Naive thymus-derived CD4-positive, alpha-beta T cell (primary cell): ENCODE measurements at regions not wholly inside any gene's neighbourhood (a gene's known extent, or its start where the extent isn't known, plus 50 kb on each side); places are given as distances from the start of the nearest gene placed in this dataset.
"Not testable (repeated sequence)": the region's sequence is repeated elsewhere in the genome, so short reads cannot be mapped to it uniquely, and the experiment has no call there.

Source experiments
- ATAC-seq: fragments of 150-1000 bp; cut with Tn5 transposase; 2 replicates; pipeline ENCODE4 v1.10.0; 2021; ENCODE audit warnings: mild to moderate bottlenecking, moderate library complexity
- CTCF ChIA-PET: fragments of 350-600 bp; sonication (Branson Sonifier 250); formaldehyde crosslinking; loops from one replicate; lab custom pipeline; 2021; ENCODE audit warnings: antibody characterized with exemption; lab: Charles Lee
- POLR2A ChIA-PET: fragments of 350-600 bp; sonication (Branson Sonifier 250); formaldehyde crosslinking; loops from one replicate; lab custom pipeline; 2021; ENCODE audit warnings: antibody characterized with exemption, inconsistent platforms; lab: Charles Lee
- DNase-seq, 9 donors: peaks; one replicate each; pipeline versions ENCODE4 v3.0.0 to v3.0.0-alpha.2; 2020 to 2022; ENCODE audit warnings: mixed read lengths in 1 of 9
- H3K27ac ChIP-seq: one replicate; pipeline ENCODE4 v1.7.0; 2013; ENCODE audit warnings: mild to moderate bottlenecking, low read depth, low read length, moderate library complexity
- H3K27me3 ChIP-seq, 2 donors: one replicate each; pipeline ENCODE4 v1.7.0; 2013; ENCODE audit warnings: low read length in 2 of 2, mild to moderate bottlenecking in 2 of 2, moderate library complexity in 2 of 2; ENCODE audit not compliant: control insufficient read depth in 2 of 2, insufficient read depth in 2 of 2
- H3K36me3 ChIP-seq, 3 experiments: 1 replicate in 2 of 3; 2 replicates in 1 of 3; pipeline ENCODE4 v1.7.0; 2013; ENCODE audit warnings: low read length in 3 of 3, mild to moderate bottlenecking in 3 of 3, moderate library complexity in 1 of 3; ENCODE audit not compliant: insufficient read depth in 3 of 3, control insufficient read depth in 2 of 3
- H3K4me1 ChIP-seq, 2 donors: one replicate each; pipeline ENCODE4 v1.7.0; 2013; ENCODE audit warnings: low read length in 2 of 2, mild to moderate bottlenecking in 2 of 2, moderate library complexity in 1 of 2; ENCODE audit not compliant: control insufficient read depth in 2 of 2, insufficient read depth in 2 of 2
- H3K4me3 ChIP-seq: 2 replicates; pipeline ENCODE4 v1.7.0; 2013; ENCODE audit warnings: mild to moderate bottlenecking, low read length
- H3K9me3 ChIP-seq, 3 experiments: 1 replicate in 2 of 3; 2 replicates in 1 of 3; pipeline ENCODE4 v1.7.0; 2013; ENCODE audit warnings: low read length in 3 of 3; ENCODE audit not compliant: control insufficient read depth in 2 of 3
- H3K27ac Mint-ChIP-seq, 9 donors: one replicate each; pipeline ENCODE4 v1.8.0; 2020 to 2022; ENCODE audit warnings: mixed read lengths in 9 of 9, mild to moderate bottlenecking in 8 of 9, moderate library complexity in 5 of 9, inconsistent platforms in 2 of 9
- H3K27me3 Mint-ChIP-seq, 5 donors: one replicate each; pipeline ENCODE4 v1.8.0; 2021 to 2022; ENCODE audit warnings: mixed read lengths in 5 of 5, mild to moderate bottlenecking in 1 of 5
- H3K36me3 Mint-ChIP-seq, 5 donors: one replicate each; pipeline ENCODE4 v1.8.0; 2020 to 2022; ENCODE audit warnings: mixed read lengths in 5 of 5, mild to moderate bottlenecking in 3 of 5, inconsistent platforms in 1 of 5
- H3K4me1 Mint-ChIP-seq, 7 donors: one replicate each; pipeline ENCODE4 v1.8.0; 2020 to 2022; ENCODE audit warnings: mixed read lengths in 7 of 7, mild to moderate bottlenecking in 3 of 7, inconsistent platforms in 1 of 7
- H3K4me3 Mint-ChIP-seq, 10 donors: one replicate each; pipeline ENCODE4 v1.8.0; 2020 to 2022; ENCODE audit warnings: mild to moderate bottlenecking in 10 of 10, mixed read lengths in 10 of 10, moderate library complexity in 6 of 10, inconsistent platforms in 2 of 10
- H3K9me3 Mint-ChIP-seq, 11 donors: one replicate each; pipeline ENCODE4 v1.8.0; 2020 to 2022; ENCODE audit warnings: mixed read lengths in 11 of 11, mild to moderate bottlenecking in 4 of 11, inconsistent platforms in 1 of 11, moderate library complexity in 1 of 11
- intact Hi-C, 2 donors: fragments of 100-400 bp; cut with micrococcal nuclease; formaldehyde crosslinking; loops; one replicate each; pipeline ENCODE4 v1.15.1; 2023

DNA sequence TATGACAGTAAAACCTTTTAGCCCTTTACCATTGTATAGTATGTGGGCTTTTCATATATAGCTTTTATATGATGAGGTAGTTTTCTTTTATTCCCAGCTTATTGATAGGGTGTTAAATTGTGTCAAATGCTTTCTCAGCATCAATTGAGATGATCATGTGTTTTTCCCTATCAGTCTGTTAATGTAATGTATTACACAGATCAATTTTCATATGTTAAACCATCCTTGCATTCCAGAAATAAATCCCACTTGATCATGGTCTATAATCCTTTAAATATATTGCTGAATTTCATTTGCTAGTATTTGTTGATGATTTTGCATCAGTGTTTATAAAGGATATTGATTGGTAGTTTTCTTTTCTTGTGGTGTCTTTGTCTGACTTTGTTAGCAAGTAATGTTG, 603.9 kb downstream of the TRHDE start:
- ATAC-seq (no peak), DNase-seq (no peak)
- Mint-ChIP-seq H3K36me3 (no peaks in the 10 kb centered on the region), H3K9me3 (peaks cover 3 to 43% (median 17%) of the 10 kb centered on the region in 11 donors), H3K27ac (no peak overlapping the region), H3K4me3 (no peak overlapping the region), H3K27me3 (no peaks in the 10 kb centered on the region), H3K4me1 (no peaks in the 10 kb centered on the region)
- Histone ChIP-seq H3K4me1 (no peaks in the 10 kb centered on the region), H3K27ac (no peak overlapping the region), H3K9me3 (peaks cover 0 to 4% (median 0%) of the 10 kb centered on the region in 3 experiments), H3K27me3 (no peaks in the 10 kb centered on the region), H3K4me3 (no peak overlapping the region), H3K36me3 (no peaks in the 10 kb centered on the region)
- CTCF ChIA-PET = no interaction called here
- POLR2A ChIA-PET = no interaction called here
- intact Hi-C loops = no loop called here

- H3K36me3 Mint-ChIP-seq = no peaks in the 10 kb centered on the region
- no peak overlapping the region for H3K27ac Mint-ChIP-seq
- H3K9me3 ChIP-seq = no peaks in the 10 kb centered on the region
- H3K9me3 Mint-ChIP-seq = peaks cover 0 to 2% (median 0%) of the 10 kb centered on the region in 11 donors
- no peak overlapping the region for H3K27ac ChIP-seq
- ATAC-seq (no peak), DNase-seq (no peak)
- no peaks in the 10 kb centered on the region for H3K4me1 ChIP-seq
- no peaks in the 10 kb centered on the region for H3K36me3 ChIP-seq
- H3K4me3 Mint-ChIP-seq = no peak overlapping the region
- no peaks in the 10 kb centered on the region for H3K27me3 Mint-ChIP-seq
- intact Hi-C loops = no loop called here
- CTCF ChIA-PET = no interaction called here
- no peaks in the 10 kb centered on the region for H3K27me3 ChIP-seq
- no peaks in the 10 kb centered on the region for H3K4me1 Mint-ChIP-seq
- POLR2A ChIA-PET = no interaction called here
- H3K4me3 ChIP-seq = no peak overlapping the region
Measured at GRCh38 chr12:72888693-72889092, 616.5 kb downstream of the TRHDE start.

GRCh38 chr12:72889791-72890190, 617.6 kb downstream of the TRHDE start:
- Histone ChIP-seq H3K4me3 (no peak overlapping the region), H3K4me1 (no peaks in the 10 kb centered on the region), H3K27ac (no peak overlapping the region), H3K9me3 (no peaks in the 10 kb centered on the region), H3K36me3 (no peaks in the 10 kb centered on the region), H3K27me3 (no peaks in the 10 kb centered on the region)
- Mint-ChIP-seq H3K4me1 (no peaks in the 10 kb centered on the region), H3K9me3 (peaks cover 0 to 2% (median 0%) of the 10 kb centered on the region in 11 donors), H3K27ac (no peak overlapping the region), H3K4me3 (no peak overlapping the region), H3K27me3 (no peaks in the 10 kb centered on the region), H3K36me3 (no peaks in the 10 kb centered on the region)
- intact Hi-C loops = no loop called here
- ChIA-PET POLR2A (no interaction called here), CTCF (no interaction called here)
- no peak for DNase-seq
- ATAC-seq = no peak

DNA sequence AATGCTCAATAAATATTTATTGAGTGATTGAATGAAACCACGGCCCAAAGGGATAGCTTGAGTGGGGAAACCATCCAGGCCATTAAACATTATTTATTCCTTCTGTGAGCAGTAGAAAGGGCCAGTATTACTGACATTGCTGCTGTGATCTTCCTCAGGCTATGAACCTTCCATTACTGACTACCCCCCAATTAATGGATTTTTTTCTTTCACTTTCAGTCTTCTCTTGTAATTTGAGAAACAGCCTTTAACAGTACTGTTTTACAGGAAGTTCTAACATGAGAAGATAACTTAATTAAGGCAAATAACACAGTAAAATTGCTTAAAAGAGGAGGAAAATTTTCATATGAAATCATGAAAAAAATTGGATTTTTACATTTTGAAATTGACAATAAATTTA, 629.5 kb downstream of the TRHDE start:
- H3K27ac ChIP-seq = no peak overlapping the region
- no peak overlapping the region for H3K4me3 Mint-ChIP-seq
- intact Hi-C loops = no loop called here
- CTCF ChIA-PET = no interaction called here
- H3K9me3 ChIP-seq = no peaks in the 10 kb centered on the region
- H3K4me1 Mint-ChIP-seq = no peaks in the 10 kb centered on the region
- ATAC-seq (no peak), DNase-seq (no peak)
- H3K36me3 Mint-ChIP-seq = no peaks in the 10 kb centered on the region
- no peak overlapping the region for H3K27ac Mint-ChIP-seq
- H3K27me3 ChIP-seq = no peaks in the 10 kb centered on the region
- H3K4me3 ChIP-seq = no peak overlapping the region
- POLR2A ChIA-PET = no interaction called here
- H3K4me1 ChIP-seq = no peaks in the 10 kb centered on the region
- H3K36me3 ChIP-seq = no peaks in the 10 kb centered on the region
- H3K27me3 Mint-ChIP-seq = no peaks in the 10 kb centered on the region
- peaks cover 0 to 7% (median 1%) of the 10 kb centered on the region in 11 donors for H3K9me3 Mint-ChIP-seq

DNA sequence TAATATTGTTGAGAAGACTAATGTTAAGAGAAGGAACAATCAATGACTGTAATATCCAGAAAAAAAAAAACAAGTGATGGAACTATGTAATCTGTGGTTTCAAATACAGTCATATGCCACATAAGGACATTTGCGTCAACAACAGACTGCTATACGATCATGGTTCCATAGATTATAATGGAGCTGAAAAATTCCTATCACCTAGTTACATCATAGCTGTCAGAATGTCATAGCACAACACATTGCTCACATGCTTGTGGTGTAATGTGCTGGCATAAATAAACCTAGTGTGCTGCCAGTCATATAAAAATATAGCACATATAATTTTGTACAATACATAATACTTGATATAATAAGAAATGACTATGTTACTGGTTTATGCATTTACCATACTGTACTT, 653.5 kb downstream of the TRHDE start:
- no peaks in the 10 kb centered on the region for H3K36me3 Mint-ChIP-seq
- Histone ChIP-seq H3K4me3 (no peak overlapping the region), H3K9me3 (peaks cover 0 to 4% (median 0%) of the 10 kb centered on the region in 3 experiments), H3K4me1 (no peaks in the 10 kb centered on the region), H3K36me3 (no peaks in the 10 kb centered on the region), H3K27me3 (no peaks in the 10 kb centered on the region), H3K27ac (no peak overlapping the region)
- POLR2A ChIA-PET = no interaction called here
- CTCF ChIA-PET = no interaction called here
- no peaks in the 10 kb centered on the region for H3K4me1 Mint-ChIP-seq
- no peaks in the 10 kb centered on the region for H3K9me3 Mint-ChIP-seq
- ATAC-seq (no peak), DNase-seq (no peak)
- no peak overlapping the region for H3K27ac Mint-ChIP-seq
- H3K4me3 Mint-ChIP-seq = no peak overlapping the region
- intact Hi-C loops = no loop called here
- no peaks in the 10 kb centered on the region for H3K27me3 Mint-ChIP-seq

DNA sequence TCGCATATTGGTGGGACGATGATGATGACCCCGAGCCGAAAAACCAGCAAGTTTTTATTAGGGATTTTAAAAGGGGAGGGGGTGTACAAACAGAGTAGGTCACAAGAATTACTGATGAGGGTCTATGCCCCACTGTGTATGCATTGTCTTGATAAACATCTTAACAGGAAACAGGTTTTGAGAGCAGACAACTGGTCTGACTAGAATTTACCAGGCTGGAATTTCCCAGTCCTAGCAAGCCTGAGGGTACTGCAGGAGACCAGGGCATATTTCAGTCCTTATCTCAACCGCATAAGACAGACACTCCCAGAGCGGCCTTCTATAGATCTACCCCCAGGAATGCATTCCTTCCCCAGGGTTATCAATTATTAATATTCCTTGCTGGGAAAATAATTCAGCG, 659.7 kb downstream of the TRHDE start:
- H3K27ac ChIP-seq, H3K27me3 Mint-ChIP-seq, H3K36me3 Mint-ChIP-seq, H3K4me3 ChIP-seq, H3K9me3 Mint-ChIP-seq, DNase-seq, H3K4me1 ChIP-seq, POLR2A ChIA-PET, H3K9me3 ChIP-seq, intact Hi-C loops, H3K36me3 ChIP-seq, CTCF ChIA-PET, H3K4me3 Mint-ChIP-seq, H3K27me3 ChIP-seq, H3K27ac Mint-ChIP-seq, ATAC-seq, H3K4me1 Mint-ChIP-seq: not testable (repeated sequence)

- H3K36me3 ChIP-seq = no peaks in the 10 kb centered on the region
- Mint-ChIP-seq H3K27me3 (no peaks in the 10 kb centered on the region), H3K4me1 (no peaks in the 10 kb centered on the region), H3K27ac (no peak overlapping the region), H3K4me3 (no peak overlapping the region), H3K9me3 (peaks cover 2 to 35% (median 13%) of the 10 kb centered on the region in 11 donors), H3K36me3 (peaks cover 0 to 6% (median 0%) of the 10 kb centered on the region in 5 donors)
- peaks cover 0 to 6% (median 0%) of the 10 kb centered on the region in 3 experiments for H3K9me3 ChIP-seq
- DNase-seq (no peak), ATAC-seq (no peak)
- H3K27me3 ChIP-seq = no peaks in the 10 kb centered on the region
- CTCF ChIA-PET = no interaction called here
- no peaks in the 10 kb centered on the region for H3K4me1 ChIP-seq
- no peak overlapping the region for H3K4me3 ChIP-seq
- no peak overlapping the region for H3K27ac ChIP-seq
- POLR2A ChIA-PET = no interaction called here
- intact Hi-C loops = no loop called here
Measured at GRCh38 chr12:72937486-72937885, 665.3 kb downstream of the TRHDE start.
